GM12892 (cell line): ENCODE measurements at regions not wholly inside any gene's neighbourhood (a gene's known extent, or its start where the extent isn't known, plus 50 kb on each side); places are given as distances from the start of the nearest gene placed in this dataset.
"Not testable (repeated sequence)": the region's sequence is repeated elsewhere in the genome, so short reads cannot be mapped to it uniquely, and the experiment has no call there.

Experiments
- DNase-seq: peaks from one replicate; pipeline ENCODE4 v3.0.0; 2011; ENCODE audit not compliant: insufficient read length
- FAIRE-seq: peaks from 2 replicates; lab custom pipeline; 2011; peaks lifted over from hg19 to GRCh38; lab: Jason Lieb, UNC
- POLR2A ChIP-seq: IDR thresholded peaks from 2 replicates; pipeline ENCODE4 v1.6.1; 2011; ENCODE audit warnings: low read depth, low read length, control low read depth
- POLR2AphosphoS5 ChIP-seq: IDR thresholded peaks from 2 replicates; pipeline ENCODE4 v1.6.1; 2011; ENCODE audit warnings: low read depth, low read length, control low read depth
- TAF1 ChIP-seq: IDR thresholded peaks from 2 replicates; pipeline ENCODE4 v1.6.1; 2011; ENCODE audit warnings: low read depth, mild to moderate bottlenecking, control low read depth, low read length, borderline replicate concordance

DNA sequence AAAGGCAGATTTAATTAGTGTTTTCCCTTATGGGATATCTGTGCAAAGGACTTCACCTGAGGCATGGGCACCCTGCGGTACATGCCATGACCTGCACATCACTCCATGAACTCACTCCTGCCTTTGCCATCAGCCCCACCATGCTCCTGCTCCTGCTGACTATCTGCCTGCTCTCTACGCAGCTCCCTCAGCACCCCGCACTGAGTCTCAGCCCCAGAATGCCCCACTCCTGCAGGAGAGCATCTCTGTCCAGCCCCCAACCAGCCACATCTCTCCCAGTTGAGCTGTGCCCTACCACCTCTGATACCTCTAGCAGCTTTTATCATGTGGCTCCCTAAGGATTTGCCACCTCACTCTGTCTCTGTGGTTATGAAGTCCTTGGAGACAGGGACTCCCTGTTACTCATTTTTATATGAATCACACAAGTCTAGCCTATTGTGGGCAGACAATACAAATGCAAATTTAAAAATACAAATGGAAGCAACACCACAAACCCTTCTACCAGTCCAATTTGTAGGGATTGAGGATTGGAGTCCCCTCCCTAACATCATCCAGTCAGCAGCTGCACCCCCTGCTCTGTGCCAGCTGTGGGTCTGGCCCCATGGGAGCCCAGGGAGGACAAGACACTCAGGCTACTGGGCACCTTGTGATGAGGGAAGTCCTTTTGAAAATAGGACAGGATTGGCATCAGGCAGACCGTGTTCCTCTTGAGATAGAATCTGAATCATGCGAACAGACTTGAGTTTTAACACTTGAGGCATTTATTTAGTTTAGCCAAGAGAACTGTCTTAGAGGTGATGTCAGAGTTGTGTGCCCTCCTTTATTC is 689.6 kb upstream of the HS6ST1 start:
- FAIRE-seq: no peak

DNA sequence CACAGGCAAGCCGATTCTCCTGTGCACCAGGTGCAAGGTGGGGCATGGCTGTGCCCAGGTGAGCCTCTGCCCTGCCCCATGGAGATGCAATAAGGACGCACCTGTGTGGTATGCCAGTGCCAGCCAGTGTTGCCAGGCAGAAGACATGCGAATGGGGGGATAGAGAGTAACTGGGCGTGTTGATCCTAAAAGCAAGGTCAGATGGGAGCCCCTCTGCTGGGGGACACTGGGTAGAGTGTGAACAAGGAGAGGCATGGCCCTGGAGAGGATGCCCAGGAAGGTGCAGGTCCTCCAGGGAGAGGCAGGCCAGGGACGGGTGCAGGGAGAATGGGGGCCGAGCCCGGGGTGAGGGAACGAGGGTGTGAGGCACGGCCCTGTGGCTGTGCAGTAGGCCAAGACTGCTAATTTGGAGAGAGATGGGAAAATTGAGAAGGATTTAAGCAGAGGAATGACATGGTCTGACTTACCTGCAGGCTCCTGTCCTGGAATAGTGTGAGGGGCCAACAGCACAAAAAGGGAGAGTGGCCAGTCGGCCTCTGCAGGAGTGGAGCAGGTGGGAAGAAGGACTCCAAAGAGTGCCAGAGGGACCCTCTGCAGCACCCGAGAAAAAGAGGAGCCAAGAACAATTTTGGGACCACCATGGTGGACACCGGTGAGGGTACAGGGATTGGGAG is 690.4 kb upstream of the HS6ST1 start:
- TF ChIP-seq TAF1 (no peak), POLR2AphosphoS5 (no peak), POLR2A (no peak)
- DNase-seq: no peak
- FAIRE-seq: no peak

More for the DNA sequence above, 689.6 kb upstream of the HS6ST1 start:
- DNase-seq: no peak
- no peak for TF ChIP-seq POLR2A
- TF ChIP-seq POLR2AphosphoS5: no peak
- TF ChIP-seq TAF1: no peak

DNA sequence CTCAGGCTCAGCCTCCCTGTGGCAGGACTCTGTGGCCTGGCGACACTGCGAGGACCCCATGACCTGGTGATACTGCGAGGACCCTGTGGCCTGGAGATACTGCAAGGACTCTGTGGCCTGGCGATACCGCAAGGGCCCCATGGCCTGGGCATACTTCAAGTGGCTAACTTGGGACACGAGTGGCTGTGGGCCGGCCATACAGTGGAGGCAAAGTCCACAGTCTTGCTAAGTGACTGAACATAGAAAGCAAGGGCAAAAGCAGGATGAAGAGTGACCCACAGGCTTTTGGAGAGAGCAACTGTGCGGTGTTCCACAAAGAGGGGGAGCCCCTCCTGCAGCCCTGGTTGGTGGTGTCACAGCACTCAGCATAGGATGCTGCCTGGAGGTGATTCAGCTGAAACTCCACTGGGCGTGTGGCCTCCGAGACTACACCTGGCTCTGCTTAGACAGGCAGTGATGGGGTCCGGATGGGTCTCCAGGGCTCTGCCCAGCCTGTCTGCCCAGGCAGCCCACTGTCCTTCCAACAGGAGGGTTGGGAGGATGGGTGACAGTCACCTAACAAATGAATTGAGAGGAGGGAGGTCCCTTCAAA is 691.0 kb upstream of the HS6ST1 start:
- TF ChIP-seq TAF1: no peak
- TF ChIP-seq POLR2AphosphoS5: no peak
- no peak for TF ChIP-seq POLR2A
- FAIRE-seq (no peak), DNase-seq (no peak)

DNA sequence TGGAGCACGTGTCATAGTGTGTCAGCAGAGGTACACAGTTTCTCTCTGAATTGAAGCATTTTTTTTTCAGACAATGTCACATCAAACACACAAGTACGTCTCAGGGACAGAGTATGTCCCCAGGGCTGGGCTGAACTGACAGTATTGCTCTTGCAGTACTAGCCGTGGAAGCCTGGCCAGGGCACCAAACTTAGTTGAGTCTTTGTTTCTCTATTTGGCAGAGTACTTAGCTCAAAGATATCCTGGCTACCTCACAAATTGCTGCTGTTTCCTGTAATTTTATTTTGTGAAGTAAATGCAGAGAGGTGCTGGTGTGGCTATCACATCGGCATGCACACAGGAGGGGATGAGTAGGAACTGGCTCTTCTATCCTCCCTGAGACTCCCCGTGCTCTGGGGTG is 691.6 kb upstream of the HS6ST1 start:
- FAIRE-seq: no peak
- TF ChIP-seq POLR2AphosphoS5: no peak
- no peak for TF ChIP-seq POLR2A
- no peak for TF ChIP-seq TAF1
- no peak for DNase-seq

DNA sequence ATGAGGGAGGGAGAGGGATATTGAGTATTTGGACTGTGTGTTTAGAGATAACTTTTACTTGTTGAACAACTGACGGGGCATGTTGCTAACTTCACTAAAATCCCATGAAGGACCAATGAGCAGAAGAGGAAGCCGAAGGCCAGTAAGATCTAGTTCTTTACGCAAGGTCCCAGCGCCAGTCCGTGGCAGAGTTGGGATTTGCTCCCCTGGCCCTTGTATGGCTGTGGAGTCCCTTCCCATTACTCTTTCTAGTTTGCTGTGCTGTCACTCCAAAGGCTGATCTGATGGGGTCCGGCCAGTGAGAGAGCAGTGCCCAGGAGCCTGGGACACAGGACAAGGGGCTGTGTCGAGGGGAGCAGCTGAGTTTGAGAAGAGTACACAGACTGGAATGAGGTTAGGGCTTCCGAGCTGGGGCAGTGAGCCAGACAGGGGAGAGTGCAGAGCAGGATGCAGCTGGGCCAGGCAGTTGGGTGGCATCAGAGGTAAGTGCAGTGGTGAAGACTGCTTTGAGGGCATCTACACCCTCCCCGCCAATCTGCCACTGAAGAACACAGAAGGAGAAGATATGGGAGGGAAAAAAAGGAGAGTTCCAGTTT is 692.9 kb upstream of the HS6ST1 start:
- TF ChIP-seq POLR2AphosphoS5 (no peak), TAF1 (no peak), POLR2A (no peak)
- FAIRE-seq: no peak
- DNase-seq: no peak

GRCh38 chr2:129014432-129014831 is 695.8 kb upstream of the HS6ST1 start:
- FAIRE-seq: no peak
- DNase-seq: no peak
- TF ChIP-seq TAF1: no peak

- TF ChIP-seq POLR2AphosphoS5 (no peak), POLR2A (no peak), TAF1 (no peak)
Measured at GRCh38 chr2:129015397-129016285, 697.0 kb upstream of the HS6ST1 start.

DNA sequence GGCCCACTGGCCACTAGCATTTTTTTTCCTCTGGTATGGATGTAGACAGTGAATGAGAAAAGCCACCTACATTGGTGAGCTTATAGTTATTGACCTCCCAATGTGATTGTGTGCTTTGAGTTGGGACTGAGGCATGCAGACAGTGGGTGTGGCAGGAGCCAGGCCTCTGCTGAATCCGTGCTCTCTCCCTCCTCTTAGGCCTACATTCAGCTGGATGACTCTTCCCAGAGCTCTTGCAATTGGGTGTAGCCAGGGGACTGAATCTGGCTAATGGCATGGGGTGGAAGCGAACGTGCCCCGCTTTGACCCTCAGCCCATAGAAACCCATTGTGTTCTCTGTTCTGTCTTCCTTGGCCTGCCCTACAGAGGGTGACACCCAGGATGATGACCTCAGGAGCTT is 698.3 kb upstream of the HS6ST1 start:
- no peak for DNase-seq
- no peak for FAIRE-seq
- no peak for TF ChIP-seq POLR2A
- no peak for TF ChIP-seq POLR2AphosphoS5
- no peak for TF ChIP-seq TAF1

More at GRCh38 chr2:129015397-129016285, 697.0 kb upstream of the HS6ST1 start:
- no peak for DNase-seq
- no peak for FAIRE-seq

- no peak for FAIRE-seq
- TF ChIP-seq TAF1 (no peak), POLR2AphosphoS5 (no peak), POLR2A (no peak)
Measured at GRCh38 chr2:129024796-129025195, 706.1 kb upstream of the HS6ST1 start.

DNA sequence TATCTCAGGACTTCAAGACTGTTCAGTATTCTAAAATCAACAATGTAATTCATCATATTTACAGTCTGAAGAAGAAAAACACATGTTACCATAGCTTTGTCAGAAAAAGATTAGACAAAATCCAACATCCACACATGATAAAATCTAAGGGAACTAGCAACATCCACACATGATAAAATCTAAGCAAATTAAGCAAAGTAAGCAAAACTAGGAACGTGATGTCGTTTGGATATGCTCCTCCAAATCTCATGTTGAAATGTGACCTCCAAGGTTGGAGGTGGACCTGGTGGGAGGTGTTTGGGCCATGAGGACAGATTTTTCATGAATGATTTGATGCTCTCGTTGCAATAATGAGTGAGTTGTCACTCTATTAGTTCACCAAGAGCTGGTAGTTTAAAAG is 717.3 kb upstream of the HS6ST1 start:
- DNase-seq: no peak
- TF ChIP-seq POLR2A: no peak
- no peak for TF ChIP-seq TAF1
- no peak for TF ChIP-seq POLR2AphosphoS5
- FAIRE-seq: no peak

More at GRCh38 chr2:129024796-129025195, 706.1 kb upstream of the HS6ST1 start:
- no peak for DNase-seq

GRCh38 chr2:129043677-129044076 is 725.0 kb upstream of the HS6ST1 start:
- DNase-seq, FAIRE-seq: not testable (repeated sequence)

- FAIRE-seq, DNase-seq: not testable (repeated sequence)
Measured at GRCh38 chr2:129046475-129046874, 727.8 kb upstream of the HS6ST1 start.
